HCT116 (cell line): ENCODE measurements at regions not wholly inside any gene's neighbourhood (a gene's known extent, or its start where the extent isn't known, plus 50 kb on each side); places are given as distances from the start of the nearest gene placed in this dataset.

ENCODE experiments used
- ATAC-seq: fragments of 200-7000 bp; cut with Tn5 transposase; 2 replicates; pipeline ENCODE4 v1.9.1; 2020; ENCODE audit warnings: mild to moderate bottlenecking, moderate library complexity
- BruUV-seq: library from RNA; stranded (reverse); fragments of 400-500 nt; replicated peaks from 2 replicates; lab custom pipeline; 2021; lab: Mats Ljungman, UMichigan
- CTCF ChIA-PET: fragments of 300-600 bp; sonication (Branson Sonifier 250); formaldehyde crosslinking; loops from one replicate; lab custom pipeline; 2021; ENCODE audit warnings: antibody characterized with exemption; lab: Charles Lee
- POLR2A ChIA-PET: fragments of 300-600, 350-600 bp; sonication (Branson Sonifier 250); formaldehyde crosslinking; loops from one replicate; lab custom pipeline; 2021; ENCODE audit warnings: antibody characterized with exemption; lab: Charles Lee
- RAD21 ChIA-PET, 2 experiments: fragments of 300-600 bp; sonication (Branson Sonifier 250); formaldehyde crosslinking; loops; one replicate each; lab custom pipeline; 2023; ENCODE audit warnings: low total read pairs in 2 of 2; ENCODE audit not compliant: uncharacterized antibody in 2 of 2, unreplicated experiment in 2 of 2, low non-redundant PET in 1 of 2; lab: Charles Lee
- DNase-seq: peaks from one replicate; pipeline ENCODE4 v3.0.0-alpha.2; 2010; ENCODE audit warnings: low read depth, low spot score
- H2AFZ ChIP-seq: fragments of 200-600 bp; shearing (Covaris generic), sonication (generic); 2 replicates; pipeline ENCODE4 v1.6.1; 2017; ENCODE audit warnings: low read depth, mixed run types, mixed read lengths, antibody characterized with exemption, low read length; ENCODE audit not compliant: poor library complexity, severe bottlenecking
- H3K27ac ChIP-seq: 2 replicates; pipeline ENCODE4 v1.5.1; 2012; ENCODE audit warnings: low read depth, low read length
- H3K27me3 ChIP-seq: fragments of 200-600 bp; sonication (generic); 2 replicates; pipeline ENCODE4 v1.6.1; 2016; ENCODE audit warnings: mixed run types, low read length, mixed read lengths; ENCODE audit not compliant: insufficient read depth
- H3K36me3 ChIP-seq, 2 experiments: fragments of 200-500 bp in 1 of 2; fragments of 200-600 bp in 1 of 2; sonication (Bioruptor generic) in 1 of 2; sonication (generic) in 1 of 2; 2 replicates each; pipeline versions ENCODE4 v1.5.1 to v1.6.1; 2014 to 2016; ENCODE audit warnings: low read length in 2 of 2, inconsistent platforms in 1 of 2, mixed read lengths in 1 of 2, mixed run types in 1 of 2; ENCODE audit not compliant: insufficient read depth in 2 of 2, control insufficient read depth in 1 of 2
- H3K4me1 ChIP-seq, 2 experiments: fragments of 200-600 bp in 1 of 2; sonication (generic) in 1 of 2; 2 replicates each; pipeline versions ENCODE4 v1.5.1 to v1.6.1; 2012 to 2017; ENCODE audit warnings: low read length in 2 of 2, inconsistent platforms in 1 of 2, mild to moderate bottlenecking in 1 of 2, mixed read lengths in 1 of 2, mixed run types in 1 of 2, moderate library complexity in 1 of 2; ENCODE audit not compliant: insufficient read depth in 2 of 2, control insufficient read depth in 1 of 2
- H3K4me2 ChIP-seq: fragments of 200-600 bp; sonication (generic); 2 replicates; pipeline ENCODE4 v1.6.1; 2017; ENCODE audit warnings: mixed run types, low read length, mixed read lengths
- H3K4me3 ChIP-seq, 2 experiments: fragments of 200-600 bp in 1 of 2; sonication (generic) in 1 of 2; replicated peaks in 1 of 2; 2 replicates each; pipeline ENCODE4 v1.5.1; 2011 to 2016; ENCODE audit warnings: low read length in 2 of 2, control low read depth in 1 of 2, low read depth in 1 of 2, mild to moderate bottlenecking in 1 of 2, mixed read lengths in 1 of 2, mixed run types in 1 of 2
- H3K79me2 ChIP-seq: fragments of 200-600 bp; sonication (generic); 2 replicates; pipeline ENCODE4 v1.6.1; 2017; ENCODE audit warnings: mild to moderate bottlenecking, mixed run types, low read length, moderate library complexity, mixed read lengths; ENCODE audit not compliant: insufficient read depth
- H3K9ac ChIP-seq: fragments of 200-600 bp; sonication (generic); 2 replicates; pipeline ENCODE4 v1.6.1; 2016; ENCODE audit warnings: low read length, mixed read lengths
- H3K9me2 ChIP-seq: fragments of 200-600 bp; sonication (generic), shearing (Covaris generic); 2 replicates; pipeline ENCODE4 v1.6.1; 2017; ENCODE audit warnings: mixed run types, mild to moderate bottlenecking, moderate library complexity; ENCODE audit not compliant: insufficient read depth
- H3K9me3 ChIP-seq, 2 experiments: fragments of 200-500 bp in 1 of 2; fragments of 200-600 bp in 1 of 2; sonication (Bioruptor generic) in 1 of 2; sonication (generic) in 1 of 2; 2 replicates each; pipeline ENCODE4 v1.6.1; 2014 to 2017; ENCODE audit warnings: low read length in 2 of 2, mixed read lengths in 2 of 2, inconsistent platforms in 1 of 2, low read depth in 1 of 2, mild to moderate bottlenecking in 1 of 2, mixed run types in 1 of 2, moderate library complexity in 1 of 2; ENCODE audit not compliant: control insufficient read depth in 1 of 2, insufficient read depth in 1 of 2
- H4K20me1 ChIP-seq: fragments of 200-600 bp; sonication (generic), shearing (Covaris generic); 2 replicates; pipeline ENCODE4 v1.6.1; 2017; ENCODE audit warnings: mixed run types, mild to moderate bottlenecking, moderate library complexity; ENCODE audit not compliant: insufficient read depth
- CBX3 ChIP-seq: IDR thresholded peaks from 2 replicates; pipeline ENCODE4 v1.6.1; 2012; ENCODE audit warnings: low read depth
- CTCF ChIP-seq, 3 experiments: fragments of 200-600 bp in 1 of 3; sonication (generic) in 1 of 3; IDR thresholded peaks in 2 of 3; conservative IDR thresholded peaks in 1 of 3; 2 replicates each; pipeline ENCODE4 v1.5.1; 2012 to 2017; ENCODE audit warnings: low read depth in 2 of 3, low read length in 2 of 3, antibody characterized with exemption in 1 of 3, borderline replicate concordance in 1 of 3, control low read depth in 1 of 3, mild to moderate bottlenecking in 1 of 3, mixed read lengths in 1 of 3, mixed run types in 1 of 3, moderate library complexity in 1 of 3; ENCODE audit not compliant: insufficient read depth in 1 of 3
- EGR1 ChIP-seq: IDR thresholded peaks from 2 replicates; pipeline ENCODE4 v1.6.1; 2012; ENCODE audit warnings: low read depth
- ELF1 ChIP-seq: IDR thresholded peaks from 2 replicates; pipeline ENCODE4 v1.6.1; 2012; ENCODE audit warnings: low read depth, borderline replicate concordance
- EZH2 ChIP-seq: fragments of 200-600 bp; sonication (generic); IDR thresholded peaks from 2 replicates; pipeline ENCODE4 v1.6.1; 2017; ENCODE audit warnings: antibody characterized with exemption, mixed run types
- EZH2phosphoT487 ChIP-seq: fragments of 200-600 bp; IDR thresholded peaks from 2 replicates; pipeline ENCODE4 v1.6.1; 2018; ENCODE audit warnings: antibody characterized with exemption, borderline replicate concordance
- FOSL1 ChIP-seq: IDR thresholded peaks from 2 replicates; pipeline ENCODE4 v1.6.1; 2012; ENCODE audit warnings: low read depth
- MAX ChIP-seq: IDR thresholded peaks from 2 replicates; pipeline ENCODE4 v1.6.1; 2012
- POLR2AphosphoS5 ChIP-seq: IDR thresholded peaks from 2 replicates; pipeline ENCODE4 v1.6.1; 2011; ENCODE audit warnings: mild to moderate bottlenecking, low read depth, low read length, moderate library complexity
- RAD21 ChIP-seq: IDR thresholded peaks from 2 replicates; pipeline ENCODE4 v1.6.1; 2012; ENCODE audit warnings: low read depth, mild to moderate bottlenecking
- REST ChIP-seq: IDR thresholded peaks from 2 replicates; pipeline ENCODE4 v1.6.1; 2012; ENCODE audit warnings: low read depth
- SIN3A ChIP-seq: IDR thresholded peaks from 2 replicates; pipeline ENCODE4 v1.6.1; 2012; ENCODE audit warnings: low read depth
- SP1 ChIP-seq: IDR thresholded peaks from 2 replicates; pipeline ENCODE4 v1.6.1; 2012; ENCODE audit warnings: low read depth
- SRF ChIP-seq: IDR thresholded peaks from 2 replicates; pipeline ENCODE4 v1.6.1; 2012; ENCODE audit warnings: low read depth
- TCF7L2 ChIP-seq: IDR thresholded peaks from 2 replicates; pipeline ENCODE4 v1.7.0; 2011; ENCODE audit warnings: borderline replicate concordance, inconsistent platforms; ENCODE audit not compliant: insufficient read depth, insufficient read length; ENCODE audit errors: extremely low read depth
- ZNF274 ChIP-seq: fragments of 200-500 bp; sonication (Bioruptor generic); IDR thresholded peaks from 2 replicates; pipeline ENCODE4 v1.6.1; 2014; ENCODE audit warnings: mild to moderate bottlenecking, low read depth, low read length, inconsistent platforms
- intact Hi-C: fragments of 100-400 bp; cut with micrococcal nuclease; formaldehyde crosslinking; loops from 2 replicates; pipeline ENCODE4 v1.10.0; 2022

GRCh38 chr13:39159846-39160370 lies 121.7 kb downstream of the NHLRC3 start (continued):
- no peak for TF ChIP-seq RAD21
- TF ChIP-seq ZNF274, result no peak
- no peak for TF ChIP-seq CBX3

GRCh38 chr13:39167018-39167417 lies 128.8 kb downstream of the NHLRC3 start:
- no peak for ATAC-seq
- ChIA-PET RAD21 (no interaction called here), POLR2A (no interaction called here), CTCF (no interaction called here)
- Histone ChIP-seq H3K27ac (no peak overlapping the region), H3K79me2 (no peaks in the 10 kb centered on the region), H3K36me3 (no peaks in the 10 kb centered on the region), H4K20me1 (no peaks in the 10 kb centered on the region), H3K4me1 (no peaks in the 10 kb centered on the region), H3K4me3 (no peak overlapping the region), H2AFZ (no peak overlapping the region), H3K27me3 (peaks cover 19% of the 10 kb centered on the region), H3K9ac (no peak overlapping the region), H3K9me2 (no peaks in the 10 kb centered on the region), H3K9me3 (no peaks in the 10 kb centered on the region), H3K4me2 (no peak overlapping the region)
- no TSS peak for BruUV-seq
- intact Hi-C loops, result no loop called here
- TF ChIP-seq SRF (no peak), POLR2AphosphoS5 (no peak), CTCF (IDR thresholded peaks at IDR 0.05 in 2 of 3, conservative IDR thresholded peaks at IDR 0.05 in 1 of 3; ENCODE audit: borderline replicate concordance in 1 of 3, insufficient read depth in 1 of 3, low read depth in 2 of 3, low read length in 2 of 3) (no peak), CBX3 (no peak), EZH2 (no peak), EZH2phosphoT487 (no peak), TCF7L2 (no peak), RAD21 (no peak), FOSL1 (no peak), SP1 (no peak), SIN3A (no peak), EGR1 (no peak), MAX (no peak), REST (no peak), ELF1 (no peak)
- no peak for DNase-seq
